AG09319 (cell line): ENCODE measurements at regions not wholly inside any gene's neighbourhood (a gene's known extent, or its start where the extent isn't known, plus 50 kb on each side); places are given as distances from the start of the nearest gene placed in this dataset.

Experiments used
- DNase-seq: peaks from one replicate; pipeline ENCODE4 v3.0.0-alpha.2; 2010; ENCODE audit warnings: low read depth; ENCODE audit errors: extremely low read depth
- CTCF ChIP-seq: IDR thresholded peaks from 2 replicates; pipeline ENCODE4 v1.5.1; 2011; ENCODE audit warnings: low read depth, mild to moderate bottlenecking, inconsistent platforms, low read length, moderate library complexity

DNA sequence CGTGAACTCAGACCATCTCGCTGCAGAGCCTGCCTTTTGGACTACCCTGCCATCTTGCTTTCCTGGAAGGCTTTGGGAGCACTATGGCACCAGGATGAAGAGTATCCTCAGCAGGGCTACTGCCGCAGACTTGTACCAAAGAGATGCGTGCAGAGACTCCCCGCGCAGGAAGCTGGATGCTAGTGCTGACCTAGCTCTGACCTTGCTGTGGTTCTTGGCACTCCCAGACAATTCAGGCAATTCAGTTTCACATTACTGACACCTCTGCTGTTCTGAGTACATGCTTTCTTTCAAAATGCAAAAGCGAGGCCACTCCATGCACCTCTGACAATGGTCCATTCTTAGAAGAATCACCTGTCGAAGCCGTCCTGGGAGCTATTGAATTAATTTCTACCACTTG, 251.5 kb upstream of the MEX3C start:
- TF ChIP-seq CTCF: no peak
- DNase-seq: no peak

- no peak for TF ChIP-seq CTCF
- DNase-seq: no peak
Observed at GRCh38 chr18:51453594-51453993, 256.1 kb upstream of the MEX3C start.

GRCh38 chr18:51458861-51459260, 261.4 kb upstream of the MEX3C start:
- DNase-seq: no peak
- TF ChIP-seq CTCF: no peak

- DNase-seq: no peak
- no peak for TF ChIP-seq CTCF
Observed at GRCh38 chr18:51461956-51462355, 264.5 kb upstream of the MEX3C start.

DNA sequence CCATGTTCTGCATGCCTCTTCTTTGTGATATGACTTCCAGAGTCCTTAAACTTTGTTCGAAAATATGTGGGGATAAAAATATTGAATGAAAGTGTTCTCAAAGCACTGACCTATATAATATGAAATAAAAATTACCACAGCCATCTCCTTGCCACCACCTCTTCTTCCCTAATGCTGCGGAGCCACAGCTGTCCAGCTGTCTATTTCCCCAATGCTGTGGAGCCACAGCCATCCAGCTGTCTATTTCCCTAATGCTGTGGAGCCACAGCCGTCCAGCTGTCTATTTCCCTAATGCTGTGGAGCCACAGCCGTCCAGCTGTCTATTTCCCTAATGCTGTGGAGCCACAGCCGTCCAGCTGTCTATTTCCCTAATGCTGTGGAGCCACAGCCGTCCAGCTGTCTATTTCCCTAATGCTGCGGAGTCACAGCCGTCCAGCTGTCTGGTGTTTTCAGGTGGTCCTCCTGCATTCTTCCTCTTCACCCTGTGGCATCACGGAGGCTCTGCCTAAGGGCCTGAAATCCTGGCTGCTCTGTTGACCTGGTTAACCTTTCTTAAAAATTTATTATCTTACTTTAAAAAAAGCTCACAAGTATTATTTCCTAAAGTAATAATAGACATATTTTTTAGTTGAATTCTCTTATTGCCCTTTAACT, 266.1 kb upstream of the MEX3C start:
- no peak for TF ChIP-seq CTCF
- DNase-seq: no peak

GRCh38 chr18:51478908-51479307, 281.4 kb upstream of the MEX3C start:
- TF ChIP-seq CTCF: no peak
- no peak for DNase-seq

DNA sequence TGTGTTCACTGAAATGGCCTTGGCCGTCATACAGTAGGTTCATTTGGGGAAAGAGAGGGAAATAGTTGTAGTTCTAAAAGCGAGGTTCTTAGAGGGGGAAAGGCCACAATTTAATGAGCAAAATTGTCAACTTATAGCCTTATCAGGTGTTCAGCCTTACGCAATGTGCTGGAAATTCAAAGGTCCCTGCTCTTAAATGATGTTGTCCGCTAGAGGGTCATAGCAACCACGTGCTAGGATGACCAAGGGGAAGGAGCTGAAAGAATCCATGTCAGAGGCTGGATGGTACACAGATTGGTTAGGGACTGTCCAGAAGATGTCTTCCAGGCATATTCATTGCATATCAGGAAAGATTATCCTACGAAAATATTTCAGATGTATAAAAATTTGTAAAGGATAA, 282.3 kb upstream of the MEX3C start:
- DNase-seq: no peak
- TF ChIP-seq CTCF: no peak
